ENCODE measurements at regions not wholly inside any gene's neighbourhood (a gene's known extent, or its start where the extent isn't known, plus 50 kb on each side); places are given as distances from the start of the nearest gene placed in this dataset.

DNA sequence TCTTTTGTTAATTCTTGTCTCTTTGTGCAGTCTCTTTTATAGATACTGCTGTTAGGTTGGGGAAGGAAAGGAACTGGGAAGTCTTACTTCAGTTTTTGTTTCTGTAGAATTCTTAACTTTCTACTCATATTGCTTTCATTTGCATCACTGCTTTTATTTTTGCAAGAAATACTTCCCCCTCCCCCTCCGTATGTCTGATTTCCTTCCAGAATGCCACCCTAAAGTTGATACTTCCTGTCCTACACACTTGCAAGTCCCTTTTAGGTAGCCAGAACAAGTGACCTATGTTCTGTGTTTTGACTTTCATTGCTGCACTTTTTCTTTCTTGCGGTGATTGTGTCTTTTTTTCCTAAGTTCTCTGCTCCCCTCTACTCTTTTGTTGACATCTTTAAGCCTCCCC lies 477.4 kb downstream of the RSL24D1 start:
- DNase-seq, result no peak

GRCh38 chr15:54707805-54708752 lies 488.7 kb downstream of the RSL24D1 start:
- no peak for DNase-seq

GRCh38 chr15:54687628-54688027 lies 509.1 kb downstream of the RSL24D1 start:
- no peak for DNase-seq

Measured in activated CD4-positive, alpha-beta T cell treated with anti-CD3 and anti-CD28 coated beads, Interleukin-2, amount 50 U/mL, for 1 hour (primary cell).